Panc1 (cell line): ENCODE measurements at regions not wholly inside any gene's neighbourhood (a gene's known extent, or its start where the extent isn't known, plus 50 kb on each side); places are given as distances from the start of the nearest gene placed in this dataset.

Experiments
- CTCF ChIP-seq: fragments of 450-650 bp; IDR thresholded peaks from 2 replicates; pipeline ENCODE4 v1.5.1; 2017; ENCODE audit warnings: mild to moderate bottlenecking
- REST ChIP-seq, 2 experiments: IDR thresholded peaks; 2 replicates each; pipeline ENCODE4 v1.6.1; 2011 to 2012; ENCODE audit warnings: low read depth in 2 of 2, control low read depth in 1 of 2, low read length in 1 of 2, mild to moderate bottlenecking in 1 of 2, moderate library complexity in 1 of 2; ENCODE audit not compliant: insufficient read depth in 1 of 2
- SIN3A ChIP-seq: IDR thresholded peaks from 2 replicates; pipeline ENCODE4 v1.6.1; 2012; ENCODE audit warnings: low read depth, mild to moderate bottlenecking, low read length, moderate library complexity, borderline replicate concordance; ENCODE audit not compliant: insufficient read depth
- TCF7L2 ChIP-seq: IDR thresholded peaks from 2 replicates; pipeline ENCODE4 v1.6.1; 2011; ENCODE audit warnings: mild to moderate bottlenecking, low read depth, low read length, inconsistent platforms

GRCh38 chr16:13718748-13719147, 201.2 kb upstream of the ERCC4 start:
- TF ChIP-seq CTCF: no peak
- no peak for TF ChIP-seq REST (IDR thresholded peaks at IDR 0.05; ENCODE audit: insufficient read depth in 1 of 2, low read depth in 2 of 2, low read length in 1 of 2)
- TF ChIP-seq TCF7L2: no peak
- no peak for TF ChIP-seq SIN3A
